Activated CD8-positive, alpha-beta T cell treated with anti-CD3 and anti-CD28 coated beads, Interleukin-2, amount 10 ng/mL, durations not matched to agents 7 days and 5 days (primary cell): ENCODE measurements at regions not wholly inside any gene's neighbourhood (a gene's known extent, or its start where the extent isn't known, plus 50 kb on each side); places are given as distances from the start of the nearest gene placed in this dataset.
"Not testable (repeated sequence)": the region's sequence is repeated elsewhere in the genome, so short reads cannot be mapped to it uniquely, and the experiment has no call there.

Source experiments
- ATAC-seq: fragments of 150-1000 bp; cut with Tn5 transposase; one replicate; pipeline ENCODE4 v1.10.0; 2021; ENCODE audit warnings: moderate library complexity
- CTCF ChIA-PET: fragments of 350-600 bp; sonication (Branson Sonifier 250); formaldehyde crosslinking; loops from one replicate; lab custom pipeline; 2021; ENCODE audit warnings: antibody characterized with exemption; lab: Charles Lee
- POLR2A ChIA-PET: fragments of 350-600 bp; sonication (Branson Sonifier 250); formaldehyde crosslinking; loops from one replicate; lab custom pipeline; 2021; ENCODE audit warnings: antibody characterized with exemption; lab: Charles Lee
- DNase-seq: peaks from one replicate; pipeline ENCODE4 v3.0.0-alpha.2; 2020
- H3K27ac Mint-ChIP-seq: one replicate; pipeline ENCODE4 v1.8.0; 2021; ENCODE audit warnings: mild to moderate bottlenecking, mixed read lengths
- H3K27me3 Mint-ChIP-seq: one replicate; pipeline ENCODE4 v1.8.0; 2021; ENCODE audit warnings: low read depth, mixed read lengths
- H3K36me3 Mint-ChIP-seq: one replicate; pipeline ENCODE4 v1.8.0; 2021; ENCODE audit warnings: low read depth, mixed read lengths
- H3K4me1 Mint-ChIP-seq: one replicate; pipeline ENCODE4 v1.8.0; 2021; ENCODE audit warnings: low read depth, mixed read lengths
- H3K4me3 Mint-ChIP-seq: one replicate; pipeline ENCODE4 v1.8.0; 2021; ENCODE audit warnings: mild to moderate bottlenecking, mixed read lengths
- H3K9me3 Mint-ChIP-seq: one replicate; pipeline ENCODE4 v1.8.0; 2022; ENCODE audit warnings: mixed read lengths; ENCODE audit not compliant: insufficient read depth

DNA sequence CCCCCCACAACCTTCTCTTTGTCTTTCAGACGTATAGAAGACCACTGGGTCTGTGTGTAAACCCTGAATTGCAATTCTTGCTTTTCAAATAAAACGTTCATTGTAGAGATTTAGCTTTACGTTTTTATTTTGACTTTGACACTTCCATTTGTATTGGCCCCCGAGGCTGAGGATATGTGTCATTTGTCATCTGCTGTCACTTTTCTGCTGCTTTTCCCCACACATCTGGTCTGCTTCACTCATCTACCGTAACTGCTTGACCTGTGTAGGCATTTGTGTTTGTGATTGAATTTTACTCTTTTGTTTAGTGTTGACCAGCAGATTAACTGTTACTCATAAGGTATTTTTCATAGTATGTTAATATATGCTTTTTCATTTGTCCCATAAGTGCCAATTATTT, 157.2 kb upstream of the SYT10 start:
- ATAC-seq = no peak
- no peaks in the 10 kb centered on the region for H3K4me1 Mint-ChIP-seq
- H3K36me3 Mint-ChIP-seq = no peaks in the 10 kb centered on the region
- peaks cover 8% of the 10 kb centered on the region for H3K9me3 Mint-ChIP-seq
- CTCF ChIA-PET = no interaction called here
- no peaks in the 10 kb centered on the region for H3K27me3 Mint-ChIP-seq
- no peak overlapping the region for H3K27ac Mint-ChIP-seq
- POLR2A ChIA-PET = no interaction called here
- no peak for DNase-seq
- H3K4me3 Mint-ChIP-seq = no peak overlapping the region

DNA sequence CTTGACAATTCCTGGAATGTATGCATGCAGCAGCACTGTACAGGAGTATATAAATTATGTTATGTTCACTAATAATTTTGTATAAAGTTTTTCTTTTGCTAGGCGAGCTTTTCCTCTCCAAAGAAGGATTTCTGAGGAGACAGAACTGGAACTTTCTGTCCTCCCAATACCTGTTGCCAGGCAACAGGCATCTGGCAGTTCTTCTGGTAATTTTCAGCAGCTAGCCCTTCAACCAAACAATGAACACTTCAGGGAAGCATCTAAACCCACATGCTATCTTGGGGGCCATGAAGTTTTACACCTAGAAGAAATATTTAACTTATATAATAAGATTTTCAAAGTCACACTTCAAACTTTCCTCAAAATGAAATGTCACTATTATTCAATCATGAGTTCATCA, 162.9 kb upstream of the SYT10 start:
- DNase-seq = no peak
- Mint-ChIP-seq H3K27me3 (no peaks in the 10 kb centered on the region), H3K27ac (no peak overlapping the region), H3K4me1 (no peaks in the 10 kb centered on the region), H3K36me3 (no peaks in the 10 kb centered on the region), H3K9me3 (no peaks in the 10 kb centered on the region), H3K4me3 (no peak overlapping the region)
- no peak for ATAC-seq
- ChIA-PET POLR2A (no interaction called here), CTCF (no interaction called here)

DNA sequence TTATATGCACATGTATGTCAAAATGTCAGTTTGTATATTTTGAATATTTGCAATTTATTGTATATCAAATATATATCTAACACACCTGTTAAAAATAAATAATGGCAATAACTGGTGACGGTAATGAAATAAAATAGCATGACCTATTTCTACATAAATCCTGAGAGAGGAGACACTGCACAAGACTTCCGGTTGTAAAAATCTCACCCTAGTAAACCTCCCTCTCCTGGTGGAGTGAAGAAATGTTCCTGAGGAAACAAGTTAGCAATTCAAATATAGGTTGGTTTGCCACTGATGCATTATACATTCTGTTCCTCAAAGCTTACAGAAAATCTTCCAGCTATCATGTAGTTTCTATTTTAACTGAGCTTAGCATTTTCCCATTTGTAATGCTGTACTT, 166.1 kb upstream of the SYT10 start:
- ATAC-seq (no peak), DNase-seq (no peak)
- H3K4me1 Mint-ChIP-seq = no peaks in the 10 kb centered on the region
- no peaks in the 10 kb centered on the region for H3K9me3 Mint-ChIP-seq
- ChIA-PET POLR2A (no interaction called here), CTCF (no interaction called here)
- H3K27ac Mint-ChIP-seq = no peak overlapping the region
- no peak overlapping the region for H3K4me3 Mint-ChIP-seq
- H3K27me3 Mint-ChIP-seq = no peaks in the 10 kb centered on the region
- no peaks in the 10 kb centered on the region for H3K36me3 Mint-ChIP-seq

DNA sequence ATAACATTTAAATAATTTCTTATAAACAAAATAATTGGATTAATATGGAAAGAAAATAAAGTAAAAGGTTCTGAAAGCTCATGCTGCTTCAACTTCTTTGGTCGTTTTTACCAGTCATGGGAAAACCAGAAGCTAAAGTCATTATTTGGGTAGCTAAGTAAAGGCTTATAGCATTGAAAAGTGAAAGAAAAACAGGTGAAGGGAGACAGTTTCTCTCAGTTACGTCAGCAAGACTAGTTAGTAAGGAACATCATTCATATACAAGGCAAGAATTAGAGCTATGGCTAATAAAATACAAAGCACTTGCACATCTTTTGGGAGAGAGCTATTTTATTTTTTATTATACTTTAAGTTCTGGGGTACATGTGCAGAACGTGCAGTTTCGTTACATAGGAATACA, 170.3 kb upstream of the SYT10 start:
- POLR2A ChIA-PET = no interaction called here
- H3K27me3 Mint-ChIP-seq = no peaks in the 10 kb centered on the region
- DNase-seq = no peak
- no peak for ATAC-seq
- CTCF ChIA-PET = no interaction called here
- H3K4me1 Mint-ChIP-seq = no peaks in the 10 kb centered on the region
- no peak overlapping the region for H3K4me3 Mint-ChIP-seq
- no peaks in the 10 kb centered on the region for H3K36me3 Mint-ChIP-seq
- H3K27ac Mint-ChIP-seq = no peak overlapping the region
- H3K9me3 Mint-ChIP-seq = peaks cover 8% of the 10 kb centered on the region

DNA sequence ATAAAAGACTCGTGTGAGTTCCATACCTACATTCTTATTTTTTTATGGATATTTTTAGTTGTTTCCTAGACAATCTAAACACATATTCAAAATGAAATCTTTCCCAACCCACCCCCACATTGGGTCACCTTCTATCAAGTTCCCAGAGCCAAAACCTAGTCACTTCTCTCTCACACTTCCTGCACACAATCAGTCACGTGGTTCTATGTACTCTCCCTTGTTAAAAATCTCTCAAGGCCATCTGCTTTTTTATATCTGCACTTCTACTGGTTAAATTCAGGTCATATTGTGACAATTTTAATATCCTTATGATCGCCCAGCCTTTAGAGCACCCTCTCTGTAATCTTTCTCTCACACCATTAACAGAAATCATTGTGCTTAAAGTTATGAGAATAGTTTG, 175.0 kb upstream of the SYT10 start:
- Mint-ChIP-seq H3K27ac (no peak overlapping the region), H3K27me3 (no peaks in the 10 kb centered on the region), H3K9me3 (peaks cover 16% of the 10 kb centered on the region), H3K4me1 (no peaks in the 10 kb centered on the region), H3K4me3 (no peak overlapping the region), H3K36me3 (no peaks in the 10 kb centered on the region)
- CTCF ChIA-PET = no interaction called here
- no peak for DNase-seq
- POLR2A ChIA-PET = no interaction called here
- no peak for ATAC-seq

DNA sequence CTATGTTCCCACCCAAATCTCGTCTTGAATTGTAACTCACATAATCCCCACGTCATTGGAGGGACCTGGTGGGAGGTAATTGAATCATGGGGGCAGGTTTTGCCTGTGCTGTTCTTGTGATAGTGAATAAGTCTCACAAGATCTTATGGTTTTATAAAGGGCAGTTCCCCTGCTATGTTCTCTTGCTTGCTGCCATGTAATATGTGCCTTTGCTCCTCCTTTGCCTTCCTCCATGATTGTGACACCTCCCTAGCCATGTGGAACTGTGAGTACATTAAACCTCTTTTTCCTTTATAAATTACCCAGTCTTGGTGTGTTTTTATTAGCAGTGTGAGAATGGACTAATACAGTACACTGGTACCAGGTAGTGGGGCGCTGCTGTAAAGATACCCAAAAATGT, 177.6 kb upstream of the SYT10 start:
- H3K27ac Mint-ChIP-seq = no peak overlapping the region
- ChIA-PET CTCF (no interaction called here), POLR2A (no interaction called here)
- no peak overlapping the region for H3K4me3 Mint-ChIP-seq
- peaks cover 13% of the 10 kb centered on the region for H3K9me3 Mint-ChIP-seq
- no peaks in the 10 kb centered on the region for H3K36me3 Mint-ChIP-seq
- H3K27me3 Mint-ChIP-seq = no peaks in the 10 kb centered on the region
- ATAC-seq (no peak), DNase-seq (no peak)
- no peaks in the 10 kb centered on the region for H3K4me1 Mint-ChIP-seq

DNA sequence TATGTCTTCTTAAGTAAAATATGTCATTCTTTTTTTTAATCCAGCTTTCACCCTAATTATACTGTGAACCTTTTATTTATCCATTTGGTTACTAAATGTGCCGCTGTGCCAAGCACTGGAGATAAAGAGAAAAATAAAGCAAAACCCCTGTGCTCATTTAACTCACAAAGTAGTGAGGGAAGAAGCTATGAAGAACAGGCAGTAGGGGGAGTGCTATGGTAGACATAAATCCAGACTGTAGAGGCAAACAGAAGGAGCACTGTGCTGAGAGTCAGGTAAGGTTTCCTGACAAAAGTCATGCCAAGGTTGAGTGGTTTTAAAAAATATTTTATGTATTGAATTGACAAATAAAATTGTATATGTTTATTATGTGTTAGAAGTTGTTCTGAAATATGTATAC, 188.5 kb upstream of the SYT10 start:
- Mint-ChIP-seq H3K27ac (no peak overlapping the region), H3K9me3 (peaks cover 3% of the 10 kb centered on the region), H3K36me3 (no peaks in the 10 kb centered on the region), H3K4me1 (no peaks in the 10 kb centered on the region), H3K4me3 (no peak overlapping the region), H3K27me3 (no peaks in the 10 kb centered on the region)
- ChIA-PET POLR2A (no interaction called here), CTCF (no interaction called here)
- DNase-seq (no peak), ATAC-seq (no peak)

DNA sequence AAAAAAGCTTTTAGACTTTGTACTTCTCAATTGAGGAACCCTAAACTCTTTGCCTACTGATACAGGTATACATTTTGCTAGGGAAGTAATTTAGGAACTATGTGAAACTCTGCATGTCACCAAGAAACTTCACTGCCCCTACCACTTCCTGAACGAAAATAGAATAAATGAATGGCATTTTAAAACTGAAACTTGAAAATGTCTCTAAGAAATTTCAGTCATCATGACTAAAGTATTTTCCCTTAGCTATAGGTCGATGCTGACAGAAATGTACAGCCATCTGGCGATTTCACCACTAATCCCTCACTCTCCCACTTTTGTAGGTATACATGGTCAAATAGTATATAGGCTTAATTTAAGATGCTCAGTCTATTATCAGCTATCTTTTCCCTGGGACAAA, 194.9 kb upstream of the SYT10 start:
- Mint-ChIP-seq H3K27me3 (no peaks in the 10 kb centered on the region), H3K9me3 (peaks cover 9% of the 10 kb centered on the region), H3K27ac (no peak overlapping the region), H3K36me3 (no peaks in the 10 kb centered on the region), H3K4me1 (no peaks in the 10 kb centered on the region), H3K4me3 (no peak overlapping the region)
- ATAC-seq (no peak), DNase-seq (no peak)
- ChIA-PET CTCF (no interaction called here), POLR2A (no interaction called here)

DNA sequence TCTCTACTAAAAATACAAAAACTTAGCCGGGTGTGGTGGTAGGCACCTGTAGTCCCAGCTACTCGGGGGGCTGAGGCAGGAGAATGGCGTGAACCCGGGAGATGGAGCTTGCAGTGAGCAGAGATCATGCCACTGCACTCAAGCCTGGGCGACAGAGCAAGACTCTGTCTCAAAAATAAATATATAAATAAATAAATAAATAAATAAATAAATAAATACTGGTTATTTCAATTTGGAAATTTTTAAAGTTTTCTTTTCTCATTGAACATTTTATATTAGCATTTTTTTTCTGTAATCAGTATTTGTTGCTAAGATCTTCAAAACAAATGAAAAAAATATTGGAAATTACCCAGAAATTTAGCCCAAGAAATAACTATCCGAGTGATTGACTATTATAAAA, 197.3 kb upstream of the SYT10 start:
- POLR2A ChIA-PET, CTCF ChIA-PET, ATAC-seq: not testable (repeated sequence)

DNA sequence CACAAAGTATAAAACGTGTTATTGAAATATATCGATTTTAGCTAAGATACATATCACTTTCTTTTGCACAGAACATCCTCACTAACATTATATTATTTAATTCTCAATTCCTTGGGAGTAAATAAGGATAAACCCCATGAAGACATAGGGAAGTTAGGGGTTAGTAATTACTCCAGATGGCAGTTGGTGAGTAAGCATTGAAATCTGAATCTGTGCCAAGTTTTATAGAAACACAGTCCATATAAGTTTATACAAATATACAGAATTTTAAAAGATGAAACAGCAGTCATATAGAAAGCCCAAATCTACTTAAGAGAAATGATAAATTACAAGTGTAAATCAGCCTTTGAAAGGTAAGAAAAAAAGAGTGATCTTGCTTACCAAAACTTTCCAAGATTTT, 200.4 kb upstream of the SYT10 start:
- Mint-ChIP-seq H3K36me3 (no peaks in the 10 kb centered on the region), H3K4me1 (no peaks in the 10 kb centered on the region), H3K27me3 (no peaks in the 10 kb centered on the region), H3K27ac (no peak overlapping the region), H3K4me3 (no peak overlapping the region), H3K9me3 (peaks cover under 1% of the 10 kb centered on the region)
- POLR2A ChIA-PET = no interaction called here
- no peak for ATAC-seq
- DNase-seq = no peak
- CTCF ChIA-PET = no interaction called here

More for the DNA sequence above, 197.3 kb upstream of the SYT10 start:
- not testable (repeated sequence) for H3K27ac Mint-ChIP-seq, H3K27me3 Mint-ChIP-seq, H3K36me3 Mint-ChIP-seq, H3K4me1 Mint-ChIP-seq, H3K9me3 Mint-ChIP-seq, DNase-seq, H3K4me3 Mint-ChIP-seq

DNA sequence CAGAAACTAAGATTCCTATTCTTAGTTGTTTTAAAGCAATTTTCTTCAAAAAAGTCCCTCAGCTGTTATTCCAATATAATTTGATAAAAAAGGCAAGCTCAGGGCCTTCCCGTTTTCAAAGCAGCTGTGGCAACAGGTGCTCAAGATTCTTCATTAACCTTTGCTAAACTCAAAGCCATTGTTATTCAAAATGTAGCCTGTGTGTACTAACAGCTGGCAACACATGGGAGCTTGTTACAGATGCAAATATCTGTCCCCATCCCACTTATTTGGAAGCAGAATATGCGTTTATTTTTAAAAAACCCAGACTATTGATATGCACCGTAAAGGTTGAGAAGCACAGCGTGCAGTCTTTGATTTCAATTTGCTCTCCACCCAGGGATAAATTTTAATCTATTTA, 210.4 kb upstream of the SYT10 start:
- no peak for ATAC-seq
- no peaks in the 10 kb centered on the region for H3K9me3 Mint-ChIP-seq
- CTCF ChIA-PET = no interaction called here

DNA sequence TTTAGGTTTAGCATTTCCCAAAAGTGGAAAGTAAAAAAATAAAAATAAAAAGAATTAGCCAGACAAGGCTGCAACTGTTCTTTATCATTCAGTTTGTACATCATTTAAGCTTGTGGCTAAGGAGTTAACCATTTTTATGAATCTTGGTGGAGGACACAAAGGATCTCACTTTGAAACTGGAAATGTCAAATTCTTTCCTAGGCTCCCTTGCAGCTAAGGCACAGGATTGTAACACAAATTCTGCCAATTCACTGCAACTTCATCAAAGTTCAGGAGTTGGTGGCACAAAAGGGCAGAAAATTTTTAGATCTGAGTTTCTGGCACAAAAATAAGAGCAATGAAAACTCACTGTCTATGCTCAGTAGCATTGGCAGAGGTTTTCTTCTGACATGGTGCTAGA, 211.2 kb upstream of the SYT10 start:
- H3K27me3 Mint-ChIP-seq = no peaks in the 10 kb centered on the region
- no peaks in the 10 kb centered on the region for H3K9me3 Mint-ChIP-seq
- H3K4me3 Mint-ChIP-seq = no peak overlapping the region
- no peak for DNase-seq
- ATAC-seq = no peak
- no peak overlapping the region for H3K27ac Mint-ChIP-seq
- no peaks in the 10 kb centered on the region for H3K4me1 Mint-ChIP-seq
- H3K36me3 Mint-ChIP-seq = no peaks in the 10 kb centered on the region
- ChIA-PET POLR2A (no interaction called here), CTCF (no interaction called here)

More for the DNA sequence above, 210.4 kb upstream of the SYT10 start:
- Mint-ChIP-seq H3K4me1 (no peaks in the 10 kb centered on the region), H3K36me3 (no peaks in the 10 kb centered on the region), H3K27ac (no peak overlapping the region), H3K27me3 (no peaks in the 10 kb centered on the region), H3K4me3 (no peak overlapping the region)
- no peak for DNase-seq
- POLR2A ChIA-PET = no interaction called here

DNA sequence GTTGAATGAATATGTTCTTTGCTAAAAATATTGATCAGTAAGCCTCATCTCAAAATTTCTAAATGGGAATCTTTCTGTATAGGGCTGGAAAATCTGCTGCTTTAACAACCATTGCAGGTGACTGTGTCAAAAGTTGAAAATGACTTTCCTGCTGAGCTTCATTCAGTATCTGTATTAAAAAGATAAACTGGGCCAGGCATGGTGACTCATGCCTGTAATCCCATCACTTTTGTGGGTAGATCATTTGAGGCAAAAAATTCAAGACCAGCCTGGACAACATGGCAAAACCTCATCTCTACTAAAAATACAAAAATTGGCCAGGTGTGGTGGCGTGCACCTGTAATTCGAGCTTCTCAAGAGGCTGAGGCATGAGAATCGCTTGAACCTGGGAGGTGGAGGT, 213.7 kb upstream of the SYT10 start:
- Mint-ChIP-seq H3K9me3 (no peaks in the 10 kb centered on the region), H3K4me3 (no peak overlapping the region), H3K4me1 (no peaks in the 10 kb centered on the region), H3K27me3 (no peaks in the 10 kb centered on the region), H3K36me3 (no peaks in the 10 kb centered on the region), H3K27ac (no peak overlapping the region)
- DNase-seq (no peak), ATAC-seq (no peak)
- ChIA-PET POLR2A (no interaction called here), CTCF (no interaction called here)
